ENCODE measurements at regions not wholly inside any gene's neighbourhood (a gene's known extent, or its start where the extent isn't known, plus 50 kb on each side); places are given as distances from the start of the nearest gene placed in this dataset.

GRCh38 chr10:108086502-108086901, 922.0 kb upstream of the SORCS1 start:
- Mint-ChIP-seq H3K27ac (no peak overlapping the region), H3K4me3 (no peak overlapping the region), H3K27me3 (no peaks in the 10 kb centered on the region), H3K9me3 (peaks cover 0 to 7% of the 10 kb centered on the region in 2 donors), H3K4me1 (no peaks in the 10 kb centered on the region)
- ATAC-seq (no peak), DNase-seq (no peak)

- ATAC-seq (no peak), DNase-seq (no peak)
- Mint-ChIP-seq H3K4me3 (no peak overlapping the region), H3K27me3 (no peaks in the 10 kb centered on the region), H3K27ac (no peak overlapping the region), H3K9me3 (peaks cover 4% of the 10 kb centered on the region in 2 donors), H3K4me1 (no peaks in the 10 kb centered on the region)
Measured at GRCh38 chr10:108082596-108082995, 918.1 kb upstream of the SORCS1 start.

GRCh38 chr10:108078263-108078662, 913.8 kb upstream of the SORCS1 start:
- no peak overlapping the region for H3K27ac Mint-ChIP-seq
- H3K4me3 Mint-ChIP-seq = no peak overlapping the region
- no peak for DNase-seq
- no peak for ATAC-seq
- H3K4me1 Mint-ChIP-seq = no peaks in the 10 kb centered on the region
- peaks cover 4 to 7% of the 10 kb centered on the region in 2 donors for H3K9me3 Mint-ChIP-seq
- H3K27me3 Mint-ChIP-seq = no peaks in the 10 kb centered on the region

- DNase-seq (no peak), ATAC-seq (no peak)
- Mint-ChIP-seq H3K4me3 (no peak overlapping the region), H3K27ac (no peak overlapping the region), H3K27me3 (no peaks in the 10 kb centered on the region), H3K4me1 (no peaks in the 10 kb centered on the region), H3K9me3 (peaks cover 11 to 18% of the 10 kb centered on the region in 2 donors)
Measured at GRCh38 chr10:108072466-108072865, 908.0 kb upstream of the SORCS1 start.

GRCh38 chr10:108070789-108071188, 906.3 kb upstream of the SORCS1 start:
- ATAC-seq = no peak
- no peak for DNase-seq
- Mint-ChIP-seq H3K4me1 (no peaks in the 10 kb centered on the region), H3K27me3 (no peaks in the 10 kb centered on the region), H3K4me3 (no peak overlapping the region), H3K9me3 (peaks cover 11 to 17% of the 10 kb centered on the region in 2 donors), H3K27ac (no peak overlapping the region)

GRCh38 chr10:108069096-108069495, 904.6 kb upstream of the SORCS1 start:
- Mint-ChIP-seq H3K4me1 (no peaks in the 10 kb centered on the region), H3K9me3 (peaks cover 11 to 17% of the 10 kb centered on the region in 2 donors), H3K27me3 (no peaks in the 10 kb centered on the region), H3K4me3 (no peak overlapping the region), H3K27ac (no peak overlapping the region)
- ATAC-seq (no peak), DNase-seq (no peak)

- H3K4me3 Mint-ChIP-seq = no peak overlapping the region
- H3K4me1 Mint-ChIP-seq = no peaks in the 10 kb centered on the region
- ATAC-seq = no peak
- DNase-seq = no peak
- no peaks in the 10 kb centered on the region for H3K27me3 Mint-ChIP-seq
- H3K27ac Mint-ChIP-seq = no peak overlapping the region
- H3K9me3 Mint-ChIP-seq = peaks cover 0 to 5% of the 10 kb centered on the region in 2 donors
Measured at GRCh38 chr10:108064746-108065260, 900.3 kb upstream of the SORCS1 start.

GRCh38 chr10:108060246-108060645, 895.7 kb upstream of the SORCS1 start:
- Mint-ChIP-seq H3K4me1 (no peaks in the 10 kb centered on the region), H3K9me3 (peaks cover 0 to 11% of the 10 kb centered on the region in 2 donors), H3K4me3 (no peak overlapping the region), H3K27ac (no peak overlapping the region), H3K27me3 (no peaks in the 10 kb centered on the region)
- ATAC-seq (no peak), DNase-seq (no peak)

- Mint-ChIP-seq H3K27ac (no peak overlapping the region), H3K4me3 (no peak overlapping the region), H3K9me3 (peaks cover 9 to 18% of the 10 kb centered on the region in 2 donors), H3K4me1 (no peaks in the 10 kb centered on the region), H3K27me3 (no peaks in the 10 kb centered on the region)
- ATAC-seq = no peak
- no peak for DNase-seq
Measured at GRCh38 chr10:108055506-108055905, 891.0 kb upstream of the SORCS1 start.

GRCh38 chr10:108052981-108053380, 888.5 kb upstream of the SORCS1 start:
- Mint-ChIP-seq H3K4me3 (no peak overlapping the region), H3K4me1 (no peaks in the 10 kb centered on the region), H3K27me3 (no peaks in the 10 kb centered on the region), H3K9me3 (peaks cover 10 to 18% of the 10 kb centered on the region in 2 donors), H3K27ac (no peak overlapping the region)
- DNase-seq = no peak
- no peak for ATAC-seq

- Mint-ChIP-seq H3K4me1 (no peaks in the 10 kb centered on the region), H3K27ac (no peak overlapping the region), H3K4me3 (no peak overlapping the region), H3K27me3 (no peaks in the 10 kb centered on the region), H3K9me3 (peaks cover 14 to 23% of the 10 kb centered on the region in 2 donors)
- DNase-seq (no peak), ATAC-seq (no peak)
Measured at GRCh38 chr10:108051218-108051617, 886.7 kb upstream of the SORCS1 start.

- no peaks in the 10 kb centered on the region for H3K27me3 Mint-ChIP-seq
- H3K4me1 Mint-ChIP-seq = no peaks in the 10 kb centered on the region
Measured at GRCh38 chr10:108050626-108051025, 886.1 kb upstream of the SORCS1 start.

GRCh38 chr10:108049668-108050067, 885.2 kb upstream of the SORCS1 start:
- no peaks in the 10 kb centered on the region for H3K4me1 Mint-ChIP-seq
- ATAC-seq (no peak), DNase-seq (no peak)
- H3K27me3 Mint-ChIP-seq = no peaks in the 10 kb centered on the region
- peaks cover 14% of the 10 kb centered on the region in 2 donors for H3K9me3 Mint-ChIP-seq
- H3K4me3 Mint-ChIP-seq = no peak overlapping the region
- H3K27ac Mint-ChIP-seq = no peak overlapping the region

More at GRCh38 chr10:108050626-108051025, 886.1 kb upstream of the SORCS1 start:
- no peak overlapping the region for H3K27ac Mint-ChIP-seq
- peaks cover 14 to 17% of the 10 kb centered on the region in 2 donors for H3K9me3 Mint-ChIP-seq
- ATAC-seq (no peak), DNase-seq (no peak)
- no peak overlapping the region for H3K4me3 Mint-ChIP-seq

GRCh38 chr10:108048898-108049297, 884.4 kb upstream of the SORCS1 start:
- Mint-ChIP-seq H3K9me3 (peaks cover 14% of the 10 kb centered on the region in 2 donors), H3K4me3 (no peak overlapping the region), H3K4me1 (no peaks in the 10 kb centered on the region), H3K27me3 (no peaks in the 10 kb centered on the region), H3K27ac (no peak overlapping the region)
- no peak for DNase-seq
- ATAC-seq = no peak

GRCh38 chr10:108039821-108040584, 875.5 kb upstream of the SORCS1 start:
- ATAC-seq (no peak), DNase-seq (no peak)
- Mint-ChIP-seq H3K4me3 (no peak overlapping the region), H3K4me1 (no peaks in the 10 kb centered on the region), H3K27me3 (no peaks in the 10 kb centered on the region), H3K9me3 (peaks cover 10 to 11% of the 10 kb centered on the region in 2 donors), H3K27ac (peak overlapping the region; percentile 57 to 61)

GRCh38 chr10:108037061-108037460, 872.6 kb upstream of the SORCS1 start:
- no peaks in the 10 kb centered on the region for H3K27me3 Mint-ChIP-seq
- peaks cover 10 to 11% of the 10 kb centered on the region in 2 donors for H3K9me3 Mint-ChIP-seq
- no peaks in the 10 kb centered on the region for H3K4me1 Mint-ChIP-seq
- no peak for ATAC-seq
- H3K27ac Mint-ChIP-seq = no peak overlapping the region
- no peak for DNase-seq
- H3K4me3 Mint-ChIP-seq = no peak overlapping the region

All from stimulated activated naive CD8-positive, alpha-beta T cell treated with anti-CD3 and anti-CD28 coated beads, Interleukin-15, amount 100 ng/mL, for 72 hours (primary cell).